ENCODE measurements at regions not wholly inside any gene's neighbourhood (a gene's known extent, or its start where the extent isn't known, plus 50 kb on each side); places are given as distances from the start of the nearest gene placed in this dataset.
"Not testable (repeated sequence)": the region's sequence is repeated elsewhere in the genome, so short reads cannot be mapped to it uniquely, and the experiment has no call there.

DNA sequence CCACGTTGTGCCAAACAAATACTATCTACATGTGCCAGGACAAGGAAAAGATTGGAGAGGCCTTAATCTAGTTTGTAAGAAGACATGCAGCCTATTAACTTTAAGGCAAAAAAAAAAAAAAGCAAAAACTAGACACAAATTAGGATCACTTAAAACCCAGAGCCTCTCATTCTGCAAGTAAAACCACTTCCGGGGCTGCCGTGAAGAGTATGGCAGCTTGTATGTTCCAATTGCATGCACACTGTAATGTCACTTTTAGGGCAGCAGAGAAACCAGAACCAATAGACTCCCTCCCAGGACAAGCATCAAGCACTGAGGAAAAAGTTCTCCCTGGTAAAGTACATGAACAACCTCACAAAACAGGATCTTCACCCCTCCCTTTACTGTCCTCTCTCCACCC is 70.6 kb downstream of the RSL24D1 start:
- DNase-seq (ENCODE audit: low read depth in 3 of 3) = no peak

DNA sequence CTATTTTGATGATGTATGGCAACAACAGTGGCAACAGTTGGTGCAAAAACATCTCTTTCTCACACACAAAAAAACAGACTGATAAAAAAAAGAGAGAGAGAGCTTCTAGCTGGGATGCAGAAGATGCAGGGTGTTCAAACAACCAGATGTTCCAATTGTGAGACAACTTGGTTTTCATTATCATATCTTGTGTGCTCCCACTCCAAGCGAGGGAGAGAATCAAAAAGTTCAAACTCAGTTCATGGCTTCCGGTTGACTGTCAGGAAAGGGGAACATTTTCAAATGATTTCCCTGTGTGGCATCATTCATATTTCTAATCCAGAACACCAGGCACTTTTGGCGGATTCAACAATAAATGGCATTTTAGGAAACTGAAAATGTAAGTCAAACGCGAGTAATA is 72.1 kb downstream of the RSL24D1 start:
- no peak for DNase-seq (ENCODE audit: low read depth in 3 of 3)

DNA sequence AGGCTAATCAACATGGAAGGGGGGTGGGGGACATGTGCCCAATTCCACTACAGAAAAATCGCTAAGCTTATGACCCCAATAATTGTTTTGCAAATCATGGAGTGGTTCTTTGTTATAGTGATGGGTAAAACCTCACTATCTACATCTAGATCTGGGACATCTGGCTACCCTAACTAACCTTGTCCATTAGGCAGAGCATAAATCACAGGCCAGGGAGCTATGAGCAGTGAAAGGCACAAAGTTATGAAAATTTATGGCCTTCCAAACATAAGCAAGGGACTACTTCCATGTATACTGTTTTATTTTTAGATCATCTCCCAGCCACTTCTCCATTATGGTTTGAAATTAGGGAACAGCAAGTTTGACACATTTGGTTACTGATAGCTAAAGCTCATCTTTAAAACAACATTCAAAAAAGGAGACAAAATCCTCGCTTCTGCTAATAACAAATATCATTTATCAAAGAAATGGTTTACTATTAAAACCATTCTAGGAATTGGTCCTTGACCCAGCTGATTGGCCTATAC is 78.3 kb downstream of the RSL24D1 start:
- DNase-seq (ENCODE audit: low read depth in 3 of 3) = no peak

DNA sequence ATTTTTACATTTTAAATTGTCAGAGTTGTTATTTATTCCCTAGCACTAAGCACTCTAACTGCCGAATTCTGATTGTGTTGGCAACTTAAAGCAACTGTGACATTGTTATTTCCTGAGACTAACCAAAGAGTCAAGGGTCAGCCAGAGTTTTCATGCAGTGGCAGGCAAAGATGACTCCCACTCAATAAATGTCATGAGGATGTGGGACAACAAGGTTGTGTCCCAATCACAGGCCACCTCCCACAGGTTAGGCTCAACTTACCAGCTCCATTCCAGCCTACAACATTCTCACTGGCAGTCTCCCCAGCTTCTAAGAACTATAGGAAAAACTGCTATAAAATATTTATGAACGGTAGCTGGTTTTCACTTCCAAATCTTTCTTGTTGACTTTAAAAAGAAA is 80.1 kb downstream of the RSL24D1 start:
- no peak for DNase-seq (ENCODE audit: low read depth in 3 of 3)

DNA sequence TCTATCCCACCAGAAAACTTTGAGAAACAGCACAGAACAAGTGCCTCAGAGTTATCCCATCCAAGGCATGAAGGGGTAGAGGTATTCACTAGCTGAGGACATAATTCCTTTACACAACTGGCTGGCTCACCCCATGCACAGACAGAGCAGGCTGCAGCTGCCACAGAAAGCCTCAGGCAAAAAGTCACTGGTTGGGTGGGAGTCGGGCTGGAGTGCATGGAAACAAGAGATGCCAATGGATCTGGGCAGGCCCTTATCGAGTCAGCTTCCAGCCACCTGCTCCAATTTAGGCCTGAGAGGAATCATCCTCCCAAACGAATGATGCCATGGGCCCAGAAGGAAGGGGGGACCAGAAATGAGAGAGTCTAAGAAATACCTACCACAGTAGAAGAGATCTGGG is 83.0 kb downstream of the RSL24D1 start:
- no peak for DNase-seq (ENCODE audit: low read depth in 3 of 3)

DNA sequence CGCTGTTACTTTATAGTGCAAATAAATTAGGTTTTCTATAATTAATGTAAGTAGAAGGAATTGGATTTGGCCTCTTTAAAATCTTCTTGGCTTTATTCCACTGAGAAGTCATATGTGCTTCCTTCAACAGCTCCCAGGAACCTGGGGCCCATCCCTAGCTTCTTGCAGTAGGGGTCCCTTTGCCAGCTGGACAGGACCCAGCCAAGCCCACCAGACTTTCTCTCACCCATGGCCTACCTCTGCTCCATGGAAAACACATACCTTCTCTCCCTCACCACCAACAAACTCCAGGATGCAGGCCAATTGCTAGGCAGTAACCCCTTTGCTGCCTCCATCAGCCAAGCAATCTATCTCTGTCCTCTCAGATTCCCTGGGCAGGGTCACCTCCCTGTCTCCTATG is 84.0 kb downstream of the RSL24D1 start:
- DNase-seq (ENCODE audit: low read depth in 3 of 3) = no peak

DNA sequence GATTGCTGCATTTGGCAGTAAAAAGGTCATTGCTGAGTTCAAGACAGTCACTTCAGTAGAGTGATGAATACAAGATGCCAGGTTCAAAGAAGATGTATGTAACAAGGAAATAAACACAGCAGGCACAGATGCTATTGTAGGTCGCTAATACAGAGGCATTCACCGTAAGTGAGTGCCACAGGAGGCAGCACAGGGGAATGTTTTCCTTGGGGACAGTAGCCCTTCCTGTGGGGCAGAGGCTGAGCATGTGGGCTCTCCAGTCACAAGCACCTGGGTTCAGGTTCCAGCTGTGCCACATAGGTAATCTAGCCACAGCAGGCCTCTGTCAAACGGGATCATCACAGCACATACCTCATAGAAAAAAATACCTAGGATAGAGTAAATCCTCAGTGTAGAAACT is 86.3 kb downstream of the RSL24D1 start:
- no peak for DNase-seq (ENCODE audit: low read depth in 3 of 3)

DNA sequence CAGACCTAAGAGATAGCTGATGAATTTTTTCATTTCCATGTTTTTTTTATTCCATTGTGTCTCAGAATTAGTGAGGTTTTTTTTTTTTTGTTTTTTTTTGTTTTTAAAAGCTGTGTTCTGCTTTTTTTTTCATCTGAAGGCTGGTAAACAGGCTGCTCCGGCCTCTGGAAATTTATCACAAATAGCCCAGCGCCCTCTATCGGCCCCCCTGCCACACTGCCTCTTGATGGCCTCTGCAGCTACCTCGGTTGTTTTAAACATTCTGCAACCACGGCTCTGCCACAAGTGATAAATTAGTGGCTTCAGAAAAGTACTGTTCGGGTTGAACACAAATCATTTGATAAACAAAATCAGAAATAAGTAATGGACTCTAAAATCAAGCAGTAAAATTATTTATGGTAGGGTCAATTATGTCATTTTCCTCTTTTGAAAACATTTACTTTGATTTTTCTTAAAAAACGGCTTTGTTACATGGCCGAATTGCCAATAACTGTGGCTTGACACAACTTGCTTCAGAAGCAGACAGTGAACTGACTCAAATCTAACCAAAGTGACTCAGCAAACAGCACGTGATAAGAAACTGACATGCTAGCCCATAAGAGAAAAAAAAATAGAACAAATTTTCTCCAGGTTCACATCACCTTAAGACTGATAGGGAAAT is 87.8 kb downstream of the RSL24D1 start:
- peak; percentile 2 to 58 (median 5) for DNase-seq (ENCODE audit: low read depth in 3 of 3)

DNA sequence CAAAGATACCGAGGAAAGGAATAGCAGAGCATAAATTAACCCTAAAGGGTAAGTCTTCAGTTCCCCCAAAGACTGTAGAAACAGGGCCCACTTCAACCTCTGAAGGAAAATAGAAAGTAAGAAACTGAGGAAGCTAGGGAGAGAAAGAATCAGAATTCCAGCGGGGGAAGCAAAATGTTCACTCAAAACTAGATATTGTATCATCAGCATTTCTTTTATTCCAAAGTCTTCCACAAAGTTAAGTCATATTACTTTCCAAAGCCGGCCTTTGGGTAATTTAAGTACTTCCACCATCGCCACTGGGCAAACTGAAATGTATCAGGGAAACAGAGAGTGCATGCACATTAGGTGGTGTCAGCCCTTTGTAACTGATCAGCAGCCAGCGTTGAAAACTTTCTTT is 88.3 kb downstream of the RSL24D1 start:
- DNase-seq (ENCODE audit: low read depth in 3 of 3) = no peak

DNA sequence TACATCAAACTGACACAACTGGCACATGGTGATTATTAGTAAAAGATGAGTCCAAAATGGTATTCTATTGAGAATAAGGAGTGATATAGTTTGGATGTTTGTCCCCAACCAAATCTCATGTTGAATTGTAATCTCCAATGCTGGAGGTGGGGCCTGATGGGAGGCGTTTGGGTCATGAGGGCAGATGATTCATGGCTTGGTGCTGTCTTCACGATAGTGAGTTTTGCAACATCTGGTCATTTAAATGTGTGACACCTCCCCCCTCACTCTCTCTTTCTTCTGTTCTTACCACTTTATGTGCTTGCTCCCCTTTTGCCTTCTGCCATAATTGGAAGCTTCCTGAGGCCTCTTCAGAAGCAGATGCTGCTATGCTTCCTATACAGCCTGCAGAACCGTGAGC is 90.6 kb downstream of the RSL24D1 start:
- DNase-seq (ENCODE audit: low read depth in 3 of 3) = no peak

DNA sequence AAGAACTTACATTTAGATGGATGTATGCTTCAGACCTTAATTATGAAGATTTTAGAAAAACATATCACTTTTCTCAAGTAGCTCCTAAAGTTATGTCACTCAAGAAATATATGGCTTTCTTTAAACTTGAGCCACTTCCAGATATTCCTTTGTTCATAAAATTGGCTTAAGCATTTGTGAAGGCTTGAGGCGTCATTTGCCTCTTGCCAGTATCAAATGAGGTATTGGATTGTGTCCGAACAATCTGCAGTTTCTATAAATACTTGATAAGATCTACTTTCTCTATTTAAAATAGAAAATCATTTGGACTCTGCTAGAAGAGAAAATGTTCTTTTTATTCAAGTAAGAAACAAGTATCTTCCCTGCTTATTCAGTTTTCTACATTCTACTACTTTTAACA is 102.6 kb downstream of the RSL24D1 start:
- no peak for DNase-seq (ENCODE audit: low read depth in 3 of 3)

DNA sequence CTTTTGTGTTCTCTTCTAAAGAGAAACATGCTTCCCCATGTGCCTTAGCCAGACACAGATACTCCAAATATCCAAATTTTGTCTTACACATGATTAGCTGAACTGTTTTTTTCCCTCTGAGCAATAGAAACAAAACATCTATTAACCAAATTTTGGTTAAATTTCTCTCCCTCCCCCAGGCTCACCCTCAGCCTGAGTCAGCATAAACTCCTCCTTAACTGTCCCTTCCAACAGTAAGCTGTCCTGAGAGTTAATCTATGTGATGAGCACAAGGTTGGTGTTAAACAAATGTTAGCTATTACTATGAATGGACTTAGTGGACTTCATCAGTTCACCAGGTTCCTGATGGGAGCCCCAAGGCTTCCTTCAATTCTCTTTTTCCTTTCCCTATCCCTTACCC is 108.5 kb downstream of the RSL24D1 start:
- no peak for DNase-seq (ENCODE audit: low read depth in 3 of 3)

DNA sequence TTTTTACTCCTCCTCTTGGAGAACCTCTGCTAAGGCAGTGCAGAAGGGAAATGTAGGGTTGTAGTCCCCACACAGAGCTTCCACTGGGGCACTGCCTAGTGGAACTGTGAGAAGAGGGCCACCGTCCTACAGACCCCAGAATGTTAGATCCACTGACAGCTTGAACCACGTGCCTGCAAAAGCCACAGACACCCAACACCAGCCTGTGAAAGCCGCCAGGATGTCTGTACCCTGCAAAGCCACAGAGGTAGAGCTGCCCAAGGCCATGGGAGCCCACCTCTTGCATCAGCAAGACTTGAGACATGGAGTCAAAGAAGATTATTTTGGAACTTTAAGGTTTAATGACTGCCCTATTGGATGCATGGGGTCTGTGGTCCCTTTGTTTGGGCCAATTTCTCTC is 112.1 kb downstream of the RSL24D1 start:
- no peak for DNase-seq (ENCODE audit: low read depth in 3 of 3)

DNA sequence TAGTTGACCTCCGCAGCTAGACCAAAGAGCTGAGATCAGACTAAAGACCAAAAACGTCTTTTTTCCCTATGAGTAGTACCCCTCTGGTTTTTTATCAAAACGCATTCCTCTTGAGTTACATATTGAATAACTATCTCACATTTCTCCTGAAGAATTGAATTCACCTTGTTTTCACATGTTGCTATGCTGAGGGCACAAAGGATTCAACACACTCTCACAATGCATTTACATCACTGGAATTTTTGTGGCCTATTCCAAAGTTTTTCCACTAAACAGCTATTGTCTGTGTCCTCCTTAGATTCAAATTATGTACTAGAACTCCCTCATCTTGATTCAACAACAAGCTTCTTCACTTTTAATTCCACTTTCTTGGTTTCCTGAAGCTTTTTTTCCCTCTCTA is 112.5 kb downstream of the RSL24D1 start:
- DNase-seq (ENCODE audit: low read depth in 3 of 3) = no peak

DNA sequence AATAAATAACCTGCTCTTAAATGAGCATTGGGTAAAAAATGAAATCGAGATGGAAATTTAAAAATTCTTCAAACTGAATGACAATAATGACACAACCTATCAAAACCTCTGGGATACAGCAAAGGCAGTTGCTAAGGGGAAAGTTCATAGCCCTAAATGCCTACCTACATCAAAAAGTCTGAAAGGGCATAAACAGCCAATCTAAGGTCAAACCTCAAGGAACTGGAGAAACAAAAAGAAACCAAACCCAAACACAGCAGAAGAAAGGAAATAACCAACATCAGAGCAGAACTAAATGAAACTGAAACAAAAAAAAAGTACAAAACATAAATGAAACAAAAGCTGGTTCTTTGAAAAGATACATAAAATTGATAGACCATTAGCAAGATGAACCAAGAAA is 119.7 kb downstream of the RSL24D1 start:
- not testable (repeated sequence) for DNase-seq (ENCODE audit: low read depth in 3 of 3)

DNA sequence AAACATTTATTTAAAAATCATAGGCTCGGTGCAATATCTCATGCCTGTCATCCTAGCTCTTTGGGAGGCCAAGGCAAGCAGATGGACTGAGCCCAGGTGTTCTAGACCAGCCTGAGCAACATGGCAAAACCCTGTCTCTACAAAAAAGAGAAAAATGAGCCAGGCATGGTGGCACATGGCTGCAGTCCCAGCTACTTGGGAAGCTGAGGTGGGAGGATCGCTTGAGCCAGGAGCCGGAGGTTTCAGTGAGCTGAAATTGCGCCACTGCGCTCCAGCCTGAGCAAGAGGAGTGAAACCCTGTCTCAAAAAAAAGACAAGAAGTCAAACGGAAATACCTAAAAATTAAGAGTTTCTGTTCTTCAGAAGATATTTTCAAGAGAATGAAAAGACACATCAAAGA is 122.3 kb downstream of the RSL24D1 start:
- no peak for DNase-seq (ENCODE audit: low read depth in 3 of 3)

DNA sequence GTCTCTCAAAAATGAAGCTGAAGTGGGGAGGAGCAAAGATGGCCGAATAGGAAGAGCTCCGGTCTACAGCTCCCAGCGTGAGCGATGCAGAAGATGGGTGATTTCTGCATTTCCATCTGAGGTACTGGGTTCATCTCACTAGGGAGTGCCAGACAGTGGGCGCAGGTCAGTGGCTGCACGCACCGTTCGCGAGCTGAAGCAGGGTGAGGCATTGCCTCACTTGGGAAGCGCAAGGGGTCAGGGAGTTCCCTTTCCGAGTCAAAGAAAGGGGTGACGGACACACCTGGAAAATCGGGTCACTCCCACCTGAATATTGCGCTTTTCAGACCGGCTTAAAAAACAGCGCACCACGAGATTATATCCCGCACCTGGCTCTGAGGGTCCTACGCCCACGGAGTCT is 132.8 kb downstream of the RSL24D1 start:
- DNase-seq (ENCODE audit: low read depth in 3 of 3) = not testable (repeated sequence)

DNA sequence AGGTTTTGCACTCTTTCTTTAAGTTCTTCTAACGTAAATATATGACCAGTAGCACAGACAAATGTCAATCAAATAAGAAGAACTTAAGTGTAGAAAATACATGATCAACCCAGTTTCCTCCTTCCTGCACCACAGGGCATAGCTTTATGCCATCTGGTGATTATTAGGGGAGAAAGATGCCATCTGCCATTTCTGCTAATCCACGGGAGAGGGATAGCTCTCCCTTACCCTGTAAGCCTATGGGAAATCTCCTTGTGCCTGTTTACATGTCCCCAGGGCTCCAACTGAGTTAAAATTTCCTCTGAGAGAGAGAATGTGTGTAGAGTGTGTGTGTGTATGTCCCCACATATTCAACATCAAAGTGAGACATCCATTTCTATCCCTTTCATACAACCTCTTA is 135.9 kb downstream of the RSL24D1 start:
- DNase-seq (ENCODE audit: low read depth in 3 of 3) = no peak

DNA sequence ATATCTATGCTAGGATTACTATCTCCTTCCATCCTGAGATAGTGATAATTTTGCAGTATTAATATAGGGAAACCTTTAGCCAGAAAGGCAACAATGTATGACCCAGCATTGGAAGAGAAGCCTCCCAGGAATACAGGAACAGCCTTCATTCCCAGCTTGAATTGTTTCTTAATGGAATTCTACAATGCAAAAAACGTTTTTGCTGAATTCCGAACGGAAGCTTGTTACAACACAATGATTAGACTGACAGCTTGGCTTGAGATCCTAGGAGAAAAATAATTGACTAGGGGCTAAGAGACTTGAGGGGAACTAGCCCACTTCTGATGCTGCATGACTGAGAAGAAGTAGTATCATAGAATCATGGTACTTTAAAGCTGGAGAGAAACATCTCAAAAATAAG is 140.2 kb downstream of the RSL24D1 start:
- no peak for DNase-seq (ENCODE audit: low read depth in 3 of 3)

DNA sequence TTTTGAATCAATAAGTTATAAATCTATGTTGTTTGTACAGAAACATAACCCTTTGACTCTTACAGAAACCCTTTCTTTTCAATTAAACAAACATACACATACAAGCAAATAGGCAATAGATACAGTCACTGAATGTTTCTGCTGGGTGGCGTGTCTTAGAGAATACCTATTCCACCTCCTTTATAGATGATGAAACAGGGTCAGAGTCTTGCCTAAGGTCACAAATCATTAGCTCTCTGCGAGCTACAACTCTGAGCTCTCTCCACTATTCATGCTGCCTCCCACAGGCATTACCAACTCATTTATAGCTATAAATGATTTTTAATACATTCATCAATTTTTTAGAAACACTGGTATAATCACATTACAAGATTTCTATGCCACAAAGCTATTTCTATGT is 152.6 kb downstream of the RSL24D1 start:
- DNase-seq (ENCODE audit: low read depth in 3 of 3) = no peak

DNA sequence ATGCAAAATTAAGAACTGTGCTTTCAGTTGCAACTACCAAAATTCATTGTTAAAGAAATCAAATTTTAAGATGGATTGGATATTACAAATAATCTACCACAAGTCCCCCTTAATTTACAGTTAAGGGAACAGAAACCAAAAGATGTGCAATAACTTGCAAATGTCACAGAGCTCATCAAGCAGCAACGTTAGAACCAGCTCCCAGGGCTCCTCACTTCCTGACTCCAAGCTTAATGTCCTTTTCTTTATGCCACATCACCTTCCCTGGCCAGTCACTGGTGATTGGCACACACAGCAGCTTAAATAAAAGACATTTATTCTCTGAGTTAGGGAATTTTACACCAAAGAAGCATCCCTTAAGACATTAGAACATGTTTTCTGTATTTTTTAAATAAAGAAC is 159.7 kb downstream of the RSL24D1 start:
- DNase-seq (ENCODE audit: low read depth in 3 of 3) = no peak

DNA sequence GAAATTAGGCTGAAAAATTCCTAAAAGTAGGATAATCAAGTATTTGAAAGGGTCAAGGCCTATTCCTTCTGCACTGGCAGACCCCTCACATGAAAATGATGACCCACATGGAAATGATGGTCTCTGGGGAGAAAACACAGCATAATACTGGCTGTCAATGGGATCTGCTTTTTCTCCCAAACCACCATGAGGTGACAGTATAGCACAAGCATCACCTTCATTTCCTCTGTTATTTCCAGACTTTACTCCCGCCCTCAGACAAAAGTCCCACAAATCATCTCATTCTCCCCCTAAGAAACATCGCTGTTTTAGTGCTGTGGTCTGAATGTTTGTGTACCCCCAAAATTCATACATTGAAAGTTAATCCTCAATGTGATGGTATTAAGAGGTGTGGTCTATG is 161.0 kb downstream of the RSL24D1 start:
- DNase-seq (ENCODE audit: low read depth in 3 of 3) = no peak

DNA sequence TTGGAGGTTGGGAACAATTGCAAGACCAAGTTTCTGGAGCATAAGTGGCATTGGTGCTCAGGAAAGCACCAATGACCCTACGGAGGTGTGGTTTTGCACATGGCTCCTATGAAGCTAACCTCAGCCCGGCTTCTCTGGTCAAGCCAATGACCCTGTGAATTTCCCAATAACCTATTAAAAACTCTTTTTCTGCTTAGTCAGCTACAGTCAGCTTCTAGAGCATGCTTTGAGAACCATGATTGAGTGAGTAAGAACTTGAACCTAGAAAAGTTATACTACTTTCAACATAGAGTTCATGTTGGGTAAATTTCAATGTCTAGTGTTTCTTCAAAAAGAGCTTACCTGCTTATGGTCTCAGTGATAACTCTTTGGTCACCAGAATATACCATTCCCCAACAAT is 163.2 kb downstream of the RSL24D1 start:
- no peak for DNase-seq (ENCODE audit: low read depth in 3 of 3)

DNA sequence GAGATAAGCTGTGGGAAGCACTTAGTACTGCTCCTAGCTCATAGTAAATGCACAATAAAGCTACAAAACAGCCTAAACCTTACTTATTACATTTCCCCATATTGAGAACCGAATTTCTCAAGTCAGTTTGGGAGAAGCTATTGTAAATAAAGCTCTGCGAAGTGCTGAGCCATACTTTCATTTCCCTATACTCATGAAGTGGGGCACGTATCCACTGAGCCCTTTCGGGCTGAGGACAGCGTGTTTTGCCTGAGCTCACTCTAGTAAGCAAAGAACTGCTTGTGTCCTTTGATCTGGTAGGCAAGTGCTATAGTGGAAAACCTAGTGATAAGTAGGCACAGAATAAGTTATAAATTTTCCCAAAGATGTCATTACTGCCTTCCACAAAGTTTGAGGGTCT is 165.0 kb downstream of the RSL24D1 start:
- no peak for DNase-seq (ENCODE audit: low read depth in 3 of 3)
